Femur (tissue), 1 donor: ENCODE measurements at regions not wholly inside any gene's neighbourhood (a gene's known extent, or its start where the extent isn't known, plus 50 kb on each side); places are given as distances from the start of the nearest gene placed in this dataset.
"Not testable (repeated sequence)": the region's sequence is repeated elsewhere in the genome, so short reads cannot be mapped to it uniquely, and the experiment has no call there.

Source experiments
- DNase-seq: peaks from one replicate; pipeline ENCODE4 v3.0.0-alpha.2; 2017

DNA sequence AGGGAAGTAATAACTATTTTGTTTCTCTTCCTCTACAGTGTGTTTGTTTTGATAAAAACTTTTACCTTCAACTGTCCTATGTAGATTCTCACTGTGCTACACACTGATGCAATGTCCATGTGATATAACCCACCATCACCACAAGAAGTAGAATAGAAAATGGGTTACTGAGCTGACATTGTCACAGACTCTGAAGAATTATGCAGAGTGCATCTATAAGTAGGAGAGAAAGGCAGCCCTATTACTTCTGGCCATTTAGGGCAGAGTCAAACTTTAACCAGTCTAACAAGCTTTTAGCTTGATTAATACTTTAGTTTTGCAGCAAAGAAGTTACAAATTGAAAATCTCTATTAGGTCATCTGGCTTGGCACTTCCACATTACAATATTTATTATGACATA is 354.0 kb upstream of the CDH8 start:
- DNase-seq = no peak

DNA sequence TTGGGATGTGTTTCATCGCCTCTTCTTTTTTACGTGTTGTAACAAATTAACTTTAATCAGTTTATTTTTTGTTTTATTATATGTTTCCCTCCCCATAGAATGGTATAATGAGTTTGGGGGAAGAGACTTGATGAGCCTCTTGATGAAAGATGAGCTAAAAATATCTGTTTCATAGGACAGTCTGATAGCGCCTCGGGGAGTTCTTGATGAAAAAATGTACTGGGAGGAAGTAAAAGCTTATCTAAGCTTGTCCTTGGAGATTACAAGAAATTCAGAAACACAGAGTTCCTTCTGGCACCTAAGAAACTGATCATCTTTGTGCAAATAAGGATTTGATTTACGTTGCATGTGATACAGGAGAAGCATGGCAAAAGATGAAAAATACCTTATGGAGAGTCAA is 350.2 kb upstream of the CDH8 start:
- DNase-seq = no peak

DNA sequence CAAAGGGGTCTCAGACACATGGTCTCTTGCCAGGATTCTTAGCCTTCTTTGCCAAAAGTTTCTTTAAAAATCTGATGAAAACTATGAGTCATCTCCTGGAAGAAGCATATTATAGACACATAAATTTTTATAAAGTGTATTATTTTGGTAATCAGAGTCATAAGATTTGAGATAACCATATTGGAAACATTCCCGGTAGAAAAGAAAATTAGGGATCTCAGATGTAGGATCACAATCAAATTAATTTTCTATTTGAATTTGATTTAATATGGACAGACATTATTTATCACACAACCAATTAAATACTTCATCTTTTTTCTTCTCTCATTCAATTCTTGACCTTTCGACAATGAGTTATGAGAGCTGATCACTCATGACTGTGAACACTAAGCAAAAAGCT is 347.7 kb upstream of the CDH8 start:
- no peak for DNase-seq

DNA sequence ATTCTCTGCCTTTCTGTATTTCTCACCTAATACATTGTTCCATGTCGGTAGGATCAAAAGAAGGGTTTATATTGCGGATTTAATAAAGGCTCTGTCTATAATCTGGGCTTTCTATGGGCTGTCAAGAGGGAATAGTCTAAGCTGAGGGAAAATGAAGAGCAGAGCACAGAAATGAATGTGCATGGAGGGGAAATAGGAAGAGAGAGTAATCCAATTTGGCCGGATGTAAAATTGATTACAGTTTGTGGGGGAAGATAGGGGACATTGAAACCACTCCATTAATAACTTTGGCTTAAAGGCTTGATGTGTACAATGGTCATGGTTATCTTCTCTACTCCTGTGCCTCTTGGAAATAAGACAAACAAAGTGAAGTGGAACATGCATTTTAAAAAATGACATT is 334.2 kb upstream of the CDH8 start:
- DNase-seq = no peak

DNA sequence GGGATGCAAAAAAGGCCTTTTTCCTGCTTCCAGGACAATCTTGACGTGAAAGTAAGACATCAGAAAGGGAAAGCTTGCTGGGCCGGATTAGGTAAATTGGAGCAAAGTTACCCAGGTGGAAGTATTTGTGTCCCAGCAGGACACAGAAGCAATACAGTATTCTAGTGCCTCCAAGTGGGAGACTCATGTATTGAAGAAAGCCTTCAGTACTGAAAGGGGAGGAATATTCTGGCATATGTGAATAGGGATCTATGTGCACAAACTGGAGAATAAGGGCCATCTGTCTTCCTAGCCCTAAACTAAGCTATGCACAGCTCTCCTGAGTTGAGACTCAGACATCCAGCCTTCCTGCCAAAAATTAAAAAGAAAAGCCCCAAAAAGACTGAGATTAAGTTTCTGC is 327.3 kb upstream of the CDH8 start:
- no peak for DNase-seq

DNA sequence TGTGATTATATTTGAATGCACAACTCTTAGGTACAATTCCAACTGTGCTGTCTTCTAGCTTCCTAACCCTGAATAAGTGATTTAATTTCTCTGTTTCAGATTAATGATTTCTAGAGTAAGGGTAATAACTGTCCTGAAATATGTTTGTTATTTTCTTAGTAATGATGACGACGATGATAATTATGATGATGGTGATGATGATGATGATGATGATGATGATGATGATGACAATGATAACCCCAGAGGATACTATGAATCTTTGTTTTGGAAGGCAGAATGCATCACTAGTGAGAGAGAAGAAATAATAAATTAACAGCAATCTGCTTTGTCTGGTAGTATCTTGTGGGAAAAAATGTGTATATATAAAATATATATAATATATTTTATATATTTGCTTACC is 317.1 kb upstream of the CDH8 start:
- DNase-seq = no peak

DNA sequence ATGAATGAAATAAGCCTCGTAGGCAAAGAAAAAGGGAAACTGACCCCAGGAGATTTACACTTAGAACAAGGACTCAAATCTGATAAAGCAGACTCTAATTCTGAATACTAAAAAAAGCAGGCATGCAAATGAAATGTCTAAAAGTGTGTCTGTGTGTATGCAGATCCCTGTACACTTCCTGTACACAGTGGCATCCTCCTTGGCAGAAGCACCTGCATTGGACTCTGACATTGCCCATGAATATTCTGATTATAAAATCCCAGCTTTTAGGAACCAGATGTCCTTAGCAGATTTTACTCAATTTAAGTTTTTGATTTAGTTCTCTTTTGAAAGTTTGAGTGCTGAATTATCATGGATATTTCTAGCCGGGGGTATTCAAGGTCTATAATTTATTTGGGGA is 306.0 kb upstream of the CDH8 start:
- no peak for DNase-seq

DNA sequence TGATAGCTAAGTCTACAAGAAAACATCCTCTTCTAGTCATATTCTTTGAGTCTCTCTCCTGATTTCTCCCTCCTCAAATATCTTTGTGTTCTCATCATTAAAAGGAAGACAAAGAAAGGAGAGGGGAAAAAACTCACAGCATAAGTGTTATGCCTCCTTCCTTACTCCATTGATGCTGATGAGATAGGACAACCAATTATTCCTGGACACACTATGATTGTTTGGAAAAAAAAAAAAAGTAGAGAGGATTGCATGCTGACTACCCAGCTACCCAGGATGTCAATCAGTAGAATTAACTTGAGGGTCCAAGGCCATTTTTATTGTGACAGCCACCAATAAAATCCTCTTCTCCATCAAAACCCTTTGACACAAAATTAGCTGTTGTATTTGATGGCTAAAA is 299.1 kb upstream of the CDH8 start:
- DNase-seq = no peak

DNA sequence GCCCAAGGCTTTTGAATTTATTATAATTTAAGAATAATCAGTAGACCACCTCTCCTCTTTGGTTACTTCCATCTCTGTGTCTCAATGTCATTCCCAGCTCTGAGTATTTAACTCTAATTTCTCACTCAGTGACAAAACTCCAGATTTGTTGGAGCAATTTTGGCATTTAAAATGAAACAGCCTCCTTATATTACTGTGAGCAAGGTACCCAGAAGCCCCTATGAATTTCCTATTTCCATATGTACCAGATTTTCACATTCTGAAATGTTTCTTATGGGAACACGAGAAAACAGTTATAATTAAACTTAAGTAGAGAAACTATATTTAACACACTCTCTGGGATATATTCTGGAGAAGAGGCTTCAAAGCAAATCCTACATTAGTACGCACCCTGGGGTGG is 285.4 kb upstream of the CDH8 start:
- DNase-seq = no peak

DNA sequence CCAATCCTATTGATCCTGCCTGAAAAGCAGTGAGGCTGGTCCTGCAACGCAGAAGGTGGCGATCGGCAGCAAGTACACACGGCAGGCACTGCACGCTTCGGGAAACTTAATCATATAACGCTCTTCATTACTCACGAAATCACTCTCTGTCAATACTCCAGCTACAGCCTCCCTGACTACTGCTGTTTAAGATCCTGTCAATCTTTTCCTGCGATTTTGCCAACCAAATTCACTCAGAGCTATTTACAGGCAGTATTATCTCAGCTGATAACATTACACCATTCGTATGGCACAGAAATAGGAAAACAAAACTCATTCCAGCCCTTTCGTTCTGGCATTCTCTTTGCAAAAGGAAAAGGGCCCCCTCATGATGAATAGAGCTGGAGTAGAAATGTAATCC is 262.4 kb upstream of the CDH8 start:
- no peak for DNase-seq

DNA sequence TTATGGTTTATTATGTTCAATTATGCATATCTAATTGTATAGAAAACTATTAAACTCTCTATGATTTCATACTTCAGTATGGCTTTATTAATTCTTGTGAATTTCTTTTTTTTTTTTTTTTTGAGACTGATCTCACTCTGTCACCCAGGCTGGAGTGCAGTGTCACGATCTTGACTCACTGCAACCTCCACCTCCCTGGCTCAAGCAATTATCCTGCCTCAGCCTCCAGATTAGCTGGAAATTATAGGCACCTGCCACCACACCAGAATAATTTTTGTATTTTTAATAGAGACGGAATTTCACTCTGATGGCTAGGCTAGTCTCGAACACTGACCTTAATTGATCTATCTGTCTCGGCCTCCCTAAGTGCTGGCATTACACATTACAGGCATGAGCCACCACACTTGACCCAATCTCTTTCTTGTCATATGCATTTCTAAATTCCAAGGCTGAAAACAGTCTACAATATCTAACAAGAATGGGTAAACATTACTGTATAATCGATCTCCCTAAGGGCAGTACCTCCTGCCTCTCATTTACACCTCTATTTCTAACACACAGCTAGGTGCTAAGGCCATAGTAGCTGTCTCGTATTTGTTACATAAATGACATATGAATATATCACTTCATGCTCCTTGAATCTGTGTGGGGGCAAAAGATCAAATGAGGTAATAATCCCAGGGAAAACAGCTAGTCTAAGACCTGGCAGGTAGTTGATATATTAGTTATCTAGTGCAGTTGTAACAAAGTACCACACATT is 258.2 kb upstream of the CDH8 start:
- no peak for DNase-seq

DNA sequence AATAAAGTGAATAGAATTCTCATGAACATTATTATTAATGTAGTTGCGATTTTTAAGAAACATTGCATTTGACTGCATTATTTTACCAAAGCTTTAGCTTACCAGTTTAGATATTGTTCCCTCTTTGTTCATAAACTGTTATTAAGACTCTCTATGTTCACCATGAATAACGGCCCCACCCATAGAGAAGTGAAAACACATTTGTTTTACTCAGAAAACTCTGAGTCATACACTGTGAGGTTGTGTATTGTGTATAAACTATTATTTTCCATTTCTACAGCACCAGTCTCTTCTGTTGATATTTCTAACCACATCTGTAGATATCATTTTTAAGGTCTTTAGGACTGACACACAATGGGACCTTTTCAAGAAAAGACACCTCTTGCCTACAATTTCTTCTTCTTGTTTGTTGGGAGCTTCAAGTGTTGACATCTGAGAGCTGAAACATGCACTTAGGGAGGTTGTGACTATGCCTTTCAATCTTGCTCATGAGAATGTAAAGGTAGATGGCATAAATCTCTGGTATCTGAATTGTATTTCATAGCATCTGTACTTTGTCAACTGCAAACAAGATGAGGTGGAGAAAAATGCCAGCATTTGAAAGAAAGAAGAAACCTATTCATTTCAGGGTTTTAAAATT is 252.9 kb upstream of the CDH8 start:
- DNase-seq = no peak

DNA sequence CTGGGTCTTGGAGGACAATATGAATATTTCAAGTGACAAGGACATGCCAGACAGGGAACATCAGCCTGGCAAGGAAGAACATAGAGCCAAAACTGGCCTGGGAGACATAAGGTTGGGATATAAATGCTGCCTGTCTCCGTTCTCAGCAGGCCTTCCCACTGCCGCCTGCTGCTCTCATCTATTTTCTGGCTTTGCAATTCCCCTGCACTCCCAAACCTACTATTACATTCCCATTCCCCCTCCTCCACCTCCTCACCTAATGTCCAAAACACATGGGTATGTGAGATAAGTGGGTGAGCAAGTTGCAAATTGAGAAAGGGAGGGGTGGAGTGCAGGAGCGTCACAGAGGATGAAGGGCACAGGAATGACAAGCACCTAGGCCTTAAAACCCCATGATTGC is 244.3 kb upstream of the CDH8 start:
- DNase-seq = no peak

DNA sequence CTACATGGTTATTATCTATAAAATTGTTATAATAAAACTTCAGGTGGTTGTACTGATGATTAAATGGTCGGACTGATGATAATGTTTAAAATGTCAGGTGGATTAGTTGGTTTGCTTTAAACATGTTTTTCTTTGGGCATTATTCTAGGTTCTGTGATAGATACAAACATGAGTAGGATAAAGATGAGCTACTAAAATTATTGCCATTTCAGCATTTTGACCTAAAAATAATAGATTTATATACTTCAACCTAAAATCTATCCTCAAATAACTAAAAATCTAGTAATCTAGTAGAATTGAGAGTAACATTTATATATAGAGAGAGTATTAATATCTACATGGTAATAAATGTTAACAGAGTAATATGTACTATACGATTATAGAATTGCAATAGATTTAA is 241.7 kb upstream of the CDH8 start:
- no peak for DNase-seq

DNA sequence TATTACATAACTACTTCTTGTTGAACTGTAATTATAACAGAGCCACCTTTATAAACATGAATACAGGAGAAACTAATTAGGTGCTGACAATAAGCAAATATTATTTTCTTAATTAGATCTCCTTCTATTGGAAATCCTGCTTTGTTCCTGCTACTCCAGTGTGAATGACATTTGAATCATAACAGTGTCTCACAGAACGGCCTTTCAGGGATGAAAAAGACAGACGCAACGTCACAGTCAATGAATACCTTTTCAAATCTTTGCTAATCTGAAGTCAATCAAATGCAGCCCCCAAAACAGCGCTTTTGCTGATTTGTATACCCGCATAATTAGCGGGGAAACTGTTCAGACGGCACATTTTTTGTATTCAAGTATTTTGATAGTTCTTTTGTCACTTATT is 240.4 kb upstream of the CDH8 start:
- DNase-seq = no peak

DNA sequence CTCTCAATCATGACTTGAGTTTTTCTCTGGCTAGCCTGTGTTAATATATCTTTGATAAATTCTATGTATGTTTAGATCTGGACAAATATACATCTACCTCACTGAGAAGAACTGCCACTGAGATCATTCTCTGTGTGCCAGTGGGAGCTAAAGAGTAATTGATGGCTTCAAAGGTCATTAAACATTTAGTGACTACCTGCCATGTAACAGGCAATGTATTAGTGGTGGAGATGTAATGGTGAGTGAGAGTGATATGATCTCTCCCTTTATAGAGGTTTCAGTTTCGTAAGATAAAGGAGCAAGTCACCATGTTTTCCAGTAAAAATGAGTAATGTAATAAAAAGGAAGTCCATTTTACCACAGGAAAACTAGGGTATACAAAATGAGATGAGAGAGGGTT is 235.8 kb upstream of the CDH8 start:
- no peak for DNase-seq

DNA sequence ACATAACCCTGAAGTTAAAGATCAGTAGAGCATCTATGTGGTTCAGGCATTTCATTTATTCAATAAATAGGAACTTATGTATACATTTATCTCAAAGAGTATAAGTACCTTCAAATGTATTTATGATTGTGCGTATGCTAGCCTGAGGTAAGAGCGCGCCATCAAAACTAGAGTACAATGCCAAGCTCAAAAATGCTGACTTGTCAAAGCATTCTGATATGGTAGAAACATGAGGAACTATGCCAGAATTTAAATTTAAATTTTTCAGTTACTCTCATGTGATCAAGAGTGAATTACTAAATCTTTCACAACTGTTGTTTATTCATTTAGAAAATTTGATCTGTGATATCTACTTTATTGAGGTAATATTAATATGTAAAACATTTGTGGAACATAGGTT is 225.5 kb upstream of the CDH8 start:
- no peak for DNase-seq

DNA sequence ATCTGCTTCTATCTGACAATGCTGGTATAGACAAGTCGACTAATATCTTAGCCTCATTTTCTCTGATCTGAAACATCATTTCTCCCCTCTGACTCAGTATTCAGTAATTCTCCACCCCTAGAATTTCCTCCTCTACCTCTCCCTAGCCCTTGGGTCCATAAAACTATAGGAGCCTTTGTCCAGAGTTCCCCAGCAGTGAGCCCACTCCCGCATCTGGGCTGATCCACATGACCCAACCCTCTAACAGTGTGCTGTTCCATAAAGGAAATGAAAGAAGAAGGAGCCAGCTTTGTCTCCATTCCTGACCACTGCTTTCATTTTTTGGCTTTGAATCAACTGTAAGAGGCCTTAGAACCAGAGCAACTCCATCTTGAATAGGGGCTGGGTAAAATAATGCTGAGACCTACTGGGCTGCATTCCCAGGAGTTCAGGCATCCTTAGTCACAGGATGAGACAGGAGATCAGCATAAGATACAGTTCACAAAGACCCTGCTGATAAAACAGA is 222.7 kb upstream of the CDH8 start:
- DNase-seq = not testable (repeated sequence)

DNA sequence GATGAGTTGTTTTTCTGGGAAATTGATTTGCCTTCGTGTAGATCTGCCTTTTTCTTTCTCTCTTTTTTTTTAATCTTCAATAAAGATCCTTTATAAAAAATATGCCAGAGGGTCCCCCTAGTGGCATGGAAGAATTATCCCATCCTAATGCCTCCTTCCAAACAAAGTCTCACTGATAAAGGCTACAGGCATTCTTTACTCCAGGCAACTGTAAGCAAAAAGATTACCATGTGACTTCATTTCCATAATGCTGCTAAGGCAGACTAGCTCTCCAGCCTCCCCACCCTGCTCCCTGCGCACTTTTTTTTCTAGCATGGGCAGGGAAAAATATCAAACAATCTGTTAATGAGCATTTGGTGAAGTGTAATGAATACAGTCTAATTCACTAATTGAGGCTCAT is 220.2 kb upstream of the CDH8 start:
- no peak for DNase-seq

DNA sequence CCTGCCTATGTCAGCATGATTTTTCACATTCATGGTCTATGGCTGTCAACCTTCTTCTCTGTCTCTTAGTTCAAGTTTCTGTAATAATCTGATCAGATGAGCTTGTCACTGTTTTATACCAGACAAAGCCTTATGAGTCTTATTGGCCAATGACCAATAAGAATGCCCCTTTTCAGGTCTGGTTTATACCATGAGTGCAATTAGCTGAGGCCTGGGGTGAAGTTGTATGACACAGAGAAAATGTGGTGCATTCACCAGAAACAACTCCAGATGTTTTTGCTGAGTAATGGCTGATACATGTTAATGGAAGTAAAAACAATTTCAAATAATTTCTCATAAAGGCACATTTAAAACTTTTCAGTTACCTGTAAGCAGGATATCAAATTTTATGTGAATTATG is 218.6 kb upstream of the CDH8 start:
- no peak for DNase-seq

DNA sequence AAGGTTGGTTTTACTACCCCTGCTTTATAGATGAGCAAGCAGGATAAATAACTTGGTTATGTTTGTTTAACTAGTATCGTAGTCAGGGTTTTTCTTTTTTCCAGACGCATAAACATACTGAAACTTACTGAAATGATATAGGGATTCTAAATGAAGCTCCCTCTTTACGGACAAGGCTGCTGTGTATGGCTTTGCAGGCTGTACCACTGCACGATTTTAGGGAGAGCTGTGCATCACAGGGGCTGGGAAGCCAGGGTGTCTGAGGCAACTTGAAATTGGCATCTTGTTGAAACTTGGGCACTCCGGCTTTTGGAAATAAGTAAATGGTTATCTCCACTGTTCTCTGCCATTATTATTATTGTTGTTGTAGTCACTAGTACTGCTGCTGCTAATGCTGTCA is 218.1 kb upstream of the CDH8 start:
- DNase-seq = no peak

DNA sequence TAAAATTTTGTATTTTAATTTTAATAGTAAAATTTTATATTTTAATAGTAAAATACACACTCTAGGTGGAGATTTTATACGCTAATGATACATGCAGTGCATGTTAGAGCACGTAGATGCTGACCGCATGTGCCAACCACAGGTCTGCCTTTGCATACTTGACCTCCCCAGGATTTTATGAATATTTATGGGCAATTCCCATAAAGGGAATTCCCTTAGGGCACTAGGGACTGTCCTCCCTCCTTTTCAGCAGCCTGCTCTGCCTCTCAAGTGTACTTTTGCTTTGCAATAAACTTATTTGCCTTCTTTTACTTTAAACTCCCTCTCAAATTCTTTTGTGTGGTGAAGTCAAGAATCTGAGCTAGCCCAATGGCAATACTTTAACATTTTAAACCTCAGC is 217.7 kb upstream of the CDH8 start:
- DNase-seq = no peak

DNA sequence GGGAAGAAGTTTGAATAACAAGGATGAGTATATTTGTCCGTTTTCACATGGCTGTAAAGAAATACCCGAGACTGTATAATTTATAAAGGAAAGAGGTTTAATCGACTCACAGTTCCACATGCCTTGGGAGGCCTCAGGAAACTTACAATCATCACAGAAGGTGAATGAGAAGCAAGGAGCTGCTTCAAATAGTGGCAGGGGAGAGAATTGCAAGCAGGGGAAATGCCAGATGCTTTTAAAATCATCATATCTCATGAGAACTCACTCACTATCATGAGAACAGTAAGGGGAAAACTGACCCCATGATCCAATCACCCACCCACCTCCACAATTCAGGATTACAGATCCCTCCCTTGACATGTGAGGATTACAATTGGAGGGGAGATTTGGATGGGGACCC is 212.8 kb upstream of the CDH8 start:
- DNase-seq = no peak

DNA sequence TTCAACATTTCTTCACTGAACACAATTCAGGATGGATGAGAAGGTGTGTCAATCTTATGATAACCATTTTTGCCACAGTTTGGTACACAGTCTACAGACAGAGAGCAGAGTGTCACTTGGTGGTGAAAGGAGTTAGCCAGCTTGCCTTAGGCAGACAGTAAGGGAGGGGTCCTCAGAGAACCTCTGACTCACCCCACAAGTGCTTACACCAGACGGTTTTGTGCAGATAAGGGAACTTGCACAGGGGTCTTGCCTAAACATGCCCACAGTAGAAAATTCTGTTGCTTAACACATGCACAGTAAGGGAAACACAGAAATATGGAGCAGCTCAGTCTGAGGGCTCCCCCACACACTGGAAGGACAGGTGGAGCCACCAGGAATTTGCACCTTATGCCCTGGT is 204.5 kb upstream of the CDH8 start:
- DNase-seq = no peak

DNA sequence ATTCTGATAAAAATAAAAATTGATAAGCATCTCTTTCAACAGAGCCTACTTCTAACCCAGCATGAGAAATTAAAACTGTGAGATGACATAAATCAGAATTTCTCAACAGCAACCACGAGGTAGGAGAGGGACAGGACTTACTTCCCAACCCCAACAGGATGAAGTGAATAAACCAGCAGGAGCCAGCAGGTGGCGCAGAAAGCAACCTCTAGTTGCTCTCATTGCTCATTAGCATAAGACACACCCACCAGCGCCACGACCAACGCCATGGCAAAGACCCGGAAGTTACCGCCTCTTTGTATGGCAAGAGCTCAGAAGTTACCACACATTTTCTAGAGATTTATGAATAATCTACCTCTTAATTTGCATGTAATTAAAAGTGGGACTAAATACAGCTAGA is 189.4 kb upstream of the CDH8 start:
- DNase-seq = peak; percentile 44
